ENCODE measurements at regions not wholly inside any gene's neighbourhood (a gene's known extent, or its start where the extent isn't known, plus 50 kb on each side); places are given as distances from the start of the nearest gene placed in this dataset.

DNA sequence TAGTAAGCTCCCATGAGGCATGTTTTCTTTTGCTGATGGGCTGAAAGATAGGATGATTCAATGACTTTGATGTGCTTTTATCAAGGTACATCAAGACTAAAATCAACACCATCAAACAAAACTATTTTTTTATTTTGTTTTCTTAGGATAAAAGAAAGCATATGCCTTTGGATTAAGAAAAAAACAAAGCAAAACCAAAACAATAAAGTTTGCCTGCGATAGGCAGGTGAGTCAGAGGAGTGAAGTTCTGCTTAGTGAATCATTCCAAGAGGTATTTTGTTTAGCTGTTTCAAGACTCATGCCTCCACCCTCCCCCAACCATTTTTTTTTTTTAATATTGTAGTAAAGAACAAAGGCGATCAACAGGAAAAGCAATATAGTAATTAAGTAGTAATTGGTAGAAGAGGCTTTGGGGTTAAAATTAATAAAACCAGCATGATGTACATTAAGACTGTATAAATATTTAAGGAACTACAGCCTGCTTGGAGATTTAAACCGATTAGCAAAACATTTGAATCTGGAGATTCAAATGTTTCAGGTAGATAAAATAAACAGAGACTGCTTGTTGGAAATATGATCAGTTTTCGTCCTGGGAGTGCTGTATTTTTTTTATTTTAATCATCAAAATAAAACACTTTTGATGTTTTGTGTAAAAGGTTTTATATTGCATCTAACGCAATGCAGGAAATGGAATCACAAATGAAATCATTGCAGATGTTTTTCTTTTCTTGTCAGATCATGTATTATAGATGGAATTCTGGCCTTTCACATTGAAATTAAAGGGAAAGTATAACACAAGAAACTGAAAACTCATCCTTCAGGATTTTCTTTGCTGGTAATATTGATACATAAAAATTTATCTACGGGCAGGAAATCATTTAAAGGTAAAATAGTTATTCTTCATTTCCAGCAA, 482.3 kb upstream of the MANEA start:
- H3K36me3 ChIP-seq (ENCODE audit: control insufficient read depth in 2 of 2, insufficient read depth in 2 of 2, low read length in 1 of 2), result no peaks in the 10 kb centered on the region
- no peaks in the 10 kb centered on the region for H3K9me3 ChIP-seq (ENCODE audit: control insufficient read depth in 2 of 2, insufficient read depth in 1 of 2, low read length in 1 of 2)
- no peaks in the 10 kb centered on the region for H3K4me1 ChIP-seq (ENCODE audit: control insufficient read depth in 2 of 2, insufficient read depth in 2 of 2, low read length in 2 of 2)
- no peaks in the 10 kb centered on the region for H3K27me3 ChIP-seq (ENCODE audit: control insufficient read depth in 2 of 2, insufficient read depth in 1 of 2, low read length in 1 of 2)
- H3K27ac ChIP-seq (ENCODE audit: low read depth in 1 of 2, low read length in 1 of 2), result no peak overlapping the region
- H3K4me3 ChIP-seq (ENCODE audit: low read length in 2 of 2), result no peak overlapping the region
- 84% methylated on average over 6 of the region's 6 CpGs for WGBS
- no peak for DNase-seq (ENCODE audit: low read depth in 6 of 9, low spot score in 9 of 9)

GRCh38 chr6:95095855-95096254, 481.5 kb upstream of the MANEA start:
- WGBS, result 86% methylated on average over 2 of the region's 2 CpGs
- no peak overlapping the region for H3K4me3 ChIP-seq (ENCODE audit: low read length in 2 of 2)
- no peak for DNase-seq (ENCODE audit: low read depth in 6 of 9, low spot score in 9 of 9)
- no peaks in the 10 kb centered on the region for H3K9me3 ChIP-seq (ENCODE audit: control insufficient read depth in 2 of 2, insufficient read depth in 1 of 2, low read length in 1 of 2)
- H3K27ac ChIP-seq (ENCODE audit: low read depth in 1 of 2, low read length in 1 of 2), result no peak overlapping the region
- H3K36me3 ChIP-seq (ENCODE audit: control insufficient read depth in 2 of 2, insufficient read depth in 2 of 2, low read length in 1 of 2), result no peaks in the 10 kb centered on the region
- no peaks in the 10 kb centered on the region for H3K4me1 ChIP-seq (ENCODE audit: control insufficient read depth in 2 of 2, insufficient read depth in 2 of 2, low read length in 2 of 2)
- H3K27me3 ChIP-seq (ENCODE audit: control insufficient read depth in 2 of 2, insufficient read depth in 1 of 2, low read length in 1 of 2), result no peaks in the 10 kb centered on the region

DNA sequence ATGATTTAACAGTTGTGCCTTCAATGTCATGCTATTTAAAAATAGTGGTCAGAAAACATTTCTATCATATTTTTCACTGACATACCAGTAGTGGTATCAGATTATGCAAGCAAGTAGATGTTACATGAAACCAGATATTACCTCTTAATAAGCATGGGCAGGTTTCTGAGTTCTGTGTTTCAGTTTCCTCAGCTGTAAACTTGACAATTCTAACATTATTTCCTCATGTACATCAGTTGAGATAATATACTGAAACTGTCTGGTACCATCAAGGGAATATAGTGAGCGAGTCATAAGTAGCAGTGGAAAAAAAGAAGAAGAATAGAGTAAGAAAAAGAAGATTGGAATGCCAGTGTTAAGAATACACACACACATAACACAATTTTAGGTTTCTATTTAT, 477.9 kb upstream of the MANEA start:
- H3K27ac ChIP-seq (ENCODE audit: low read depth in 1 of 2, low read length in 1 of 2), result no peak overlapping the region
- no peaks in the 10 kb centered on the region for H3K27me3 ChIP-seq (ENCODE audit: control insufficient read depth in 2 of 2, insufficient read depth in 1 of 2, low read length in 1 of 2)
- no peaks in the 10 kb centered on the region for H3K36me3 ChIP-seq (ENCODE audit: control insufficient read depth in 2 of 2, insufficient read depth in 2 of 2, low read length in 1 of 2)
- H3K9me3 ChIP-seq (ENCODE audit: control insufficient read depth in 2 of 2, insufficient read depth in 1 of 2, low read length in 1 of 2), result no peaks in the 10 kb centered on the region
- no peaks in the 10 kb centered on the region for H3K4me1 ChIP-seq (ENCODE audit: control insufficient read depth in 2 of 2, insufficient read depth in 2 of 2, low read length in 2 of 2)
- H3K4me3 ChIP-seq (ENCODE audit: low read length in 2 of 2), result no peak overlapping the region
- WGBS, result 79% methylated on average over 1 of the region's 1 CpG
- DNase-seq (ENCODE audit: low read depth in 6 of 9, low spot score in 9 of 9), result no peak

DNA sequence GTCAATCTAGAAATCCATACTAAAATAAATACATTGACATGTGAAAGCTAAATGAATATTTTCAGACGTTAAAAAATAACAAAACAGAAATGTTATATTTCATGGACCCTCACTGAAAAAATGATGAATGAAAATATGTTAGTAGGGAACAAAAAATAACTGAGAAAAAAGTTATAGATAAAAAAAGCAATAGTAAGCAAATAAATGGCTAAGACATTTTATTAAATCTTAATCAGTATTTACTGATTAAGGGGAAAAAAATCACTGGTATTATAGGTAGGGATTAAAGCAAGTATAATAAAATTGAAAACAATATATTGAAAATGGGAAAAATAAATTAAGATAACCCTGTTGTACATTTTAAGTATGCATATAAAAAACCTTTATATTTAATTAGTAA, 468.1 kb upstream of the MANEA start:
- Histone ChIP-seq H3K9me3 (ENCODE audit: control insufficient read depth in 2 of 2, insufficient read depth in 1 of 2, low read length in 1 of 2) (no peaks in the 10 kb centered on the region), H3K27me3 (ENCODE audit: control insufficient read depth in 2 of 2, insufficient read depth in 1 of 2, low read length in 1 of 2) (no peaks in the 10 kb centered on the region), H3K27ac (ENCODE audit: low read depth in 1 of 2, low read length in 1 of 2) (no peak overlapping the region), H3K36me3 (ENCODE audit: control insufficient read depth in 2 of 2, insufficient read depth in 2 of 2, low read length in 1 of 2) (no peaks in the 10 kb centered on the region), H3K4me3 (ENCODE audit: low read length in 2 of 2) (no peak overlapping the region), H3K4me1 (ENCODE audit: control insufficient read depth in 2 of 2, insufficient read depth in 2 of 2, low read length in 2 of 2) (no peaks in the 10 kb centered on the region)
- DNase-seq (ENCODE audit: low read depth in 6 of 9, low spot score in 9 of 9), result no peak
- WGBS, result 79% methylated on average over 1 of the region's 1 CpG

DNA sequence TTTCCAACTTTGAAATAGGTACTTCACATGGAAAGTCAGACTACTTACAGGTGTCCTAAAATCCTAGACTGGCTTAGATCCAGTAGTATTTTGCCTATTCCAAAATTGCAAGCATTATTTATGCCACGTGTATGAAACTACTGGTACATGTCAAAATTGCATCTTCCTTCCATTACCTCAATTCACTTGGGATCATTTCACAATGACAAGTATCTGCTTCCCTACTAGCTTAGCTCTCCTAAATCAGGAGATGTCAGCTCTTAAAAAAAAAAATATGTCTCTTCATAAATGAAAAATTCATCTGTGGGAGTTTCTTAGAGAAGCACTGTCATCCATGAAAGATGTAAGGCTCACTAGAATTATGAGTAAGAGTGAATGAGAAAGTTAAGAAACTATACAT, 466.6 kb upstream of the MANEA start:
- H3K9me3 ChIP-seq (ENCODE audit: control insufficient read depth in 2 of 2, insufficient read depth in 1 of 2, low read length in 1 of 2), result no peaks in the 10 kb centered on the region
- WGBS, result 48% methylated on average over 1 of the region's 1 CpG
- H3K36me3 ChIP-seq (ENCODE audit: control insufficient read depth in 2 of 2, insufficient read depth in 2 of 2, low read length in 1 of 2), result no peaks in the 10 kb centered on the region
- H3K27me3 ChIP-seq (ENCODE audit: control insufficient read depth in 2 of 2, insufficient read depth in 1 of 2, low read length in 1 of 2), result no peaks in the 10 kb centered on the region
- no peak for DNase-seq (ENCODE audit: low read depth in 6 of 9, low spot score in 9 of 9)
- H3K4me3 ChIP-seq (ENCODE audit: low read length in 2 of 2), result no peak overlapping the region
- H3K27ac ChIP-seq (ENCODE audit: low read depth in 1 of 2, low read length in 1 of 2), result no peak overlapping the region
- H3K4me1 ChIP-seq (ENCODE audit: control insufficient read depth in 2 of 2, insufficient read depth in 2 of 2, low read length in 2 of 2), result no peaks in the 10 kb centered on the region

- H3K9me3 ChIP-seq (ENCODE audit: control insufficient read depth in 2 of 2, insufficient read depth in 1 of 2, low read length in 1 of 2), result no peaks in the 10 kb centered on the region
- no peaks in the 10 kb centered on the region for H3K4me1 ChIP-seq (ENCODE audit: control insufficient read depth in 2 of 2, insufficient read depth in 2 of 2, low read length in 2 of 2)
- H3K4me3 ChIP-seq (ENCODE audit: low read length in 2 of 2), result no peak overlapping the region
- H3K27me3 ChIP-seq (ENCODE audit: control insufficient read depth in 2 of 2, insufficient read depth in 1 of 2, low read length in 1 of 2), result no peaks in the 10 kb centered on the region
- no peaks in the 10 kb centered on the region for H3K36me3 ChIP-seq (ENCODE audit: control insufficient read depth in 2 of 2, insufficient read depth in 2 of 2, low read length in 1 of 2)
- no peak for DNase-seq (ENCODE audit: low read depth in 6 of 9, low spot score in 9 of 9)
- no peak overlapping the region for H3K27ac ChIP-seq (ENCODE audit: low read depth in 1 of 2, low read length in 1 of 2)
Observed at GRCh38 chr6:95117236-95117635, 460.1 kb upstream of the MANEA start.

DNA sequence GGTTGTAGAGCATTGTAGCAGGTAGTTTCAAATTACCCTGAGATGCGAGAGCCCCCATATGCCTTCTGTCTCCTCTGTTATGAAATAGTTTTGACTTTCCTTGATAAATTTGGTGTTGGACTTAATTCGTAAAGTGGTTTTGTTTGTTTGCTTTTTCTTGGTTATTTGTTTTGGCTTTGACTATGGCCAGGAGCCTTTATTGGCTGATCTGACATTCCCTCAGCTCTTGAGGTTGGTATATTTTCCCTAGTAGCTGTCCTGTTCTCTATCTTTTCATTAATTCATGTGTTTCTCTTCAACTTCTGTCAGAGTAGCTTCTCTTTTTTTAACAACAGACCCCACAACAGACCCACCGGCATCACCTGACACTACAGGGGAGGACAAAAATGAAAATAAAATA, 457.4 kb upstream of the MANEA start:
- no peak overlapping the region for H3K4me3 ChIP-seq (ENCODE audit: low read length in 2 of 2)
- 92% methylated on average over 3 of the region's 3 CpGs for WGBS
- no peaks in the 10 kb centered on the region for H3K9me3 ChIP-seq (ENCODE audit: control insufficient read depth in 2 of 2, insufficient read depth in 1 of 2, low read length in 1 of 2)
- no peaks in the 10 kb centered on the region for H3K27me3 ChIP-seq (ENCODE audit: control insufficient read depth in 2 of 2, insufficient read depth in 1 of 2, low read length in 1 of 2)
- no peak for DNase-seq (ENCODE audit: low read depth in 6 of 9, low spot score in 9 of 9)
- no peaks in the 10 kb centered on the region for H3K36me3 ChIP-seq (ENCODE audit: control insufficient read depth in 2 of 2, insufficient read depth in 2 of 2, low read length in 1 of 2)
- no peaks in the 10 kb centered on the region for H3K4me1 ChIP-seq (ENCODE audit: control insufficient read depth in 2 of 2, insufficient read depth in 2 of 2, low read length in 2 of 2)
- no peak overlapping the region for H3K27ac ChIP-seq (ENCODE audit: low read depth in 1 of 2, low read length in 1 of 2)

DNA sequence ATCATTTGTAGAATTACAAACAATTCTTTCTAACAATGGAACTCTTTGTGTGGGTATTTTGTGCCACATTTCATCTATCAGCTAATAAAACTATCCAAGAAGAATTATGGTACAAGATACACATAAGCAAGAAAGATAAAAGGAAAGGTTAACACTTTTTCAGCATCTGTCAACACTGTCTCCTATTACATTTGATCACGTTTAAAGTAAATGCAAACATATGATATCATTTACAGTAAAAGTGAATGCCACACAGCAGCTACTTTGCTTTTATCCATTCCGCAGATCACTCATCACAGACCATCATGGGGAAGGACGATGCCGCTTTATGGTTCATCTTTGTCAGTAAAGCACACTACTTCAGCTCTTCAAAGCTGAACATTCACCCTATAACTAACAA, 456.4 kb upstream of the MANEA start:
- no peak for DNase-seq (ENCODE audit: low read depth in 6 of 9, low spot score in 9 of 9)
- Histone ChIP-seq H3K4me3 (ENCODE audit: low read length in 2 of 2) (no peak overlapping the region), H3K27ac (ENCODE audit: low read depth in 1 of 2, low read length in 1 of 2) (no peak overlapping the region), H3K36me3 (ENCODE audit: control insufficient read depth in 2 of 2, insufficient read depth in 2 of 2, low read length in 1 of 2) (no peaks in the 10 kb centered on the region), H3K9me3 (ENCODE audit: control insufficient read depth in 2 of 2, insufficient read depth in 1 of 2, low read length in 1 of 2) (no peaks in the 10 kb centered on the region), H3K4me1 (ENCODE audit: control insufficient read depth in 2 of 2, insufficient read depth in 2 of 2, low read length in 2 of 2) (no peaks in the 10 kb centered on the region), H3K27me3 (ENCODE audit: control insufficient read depth in 2 of 2, insufficient read depth in 1 of 2, low read length in 1 of 2) (no peaks in the 10 kb centered on the region)
- WGBS, result 93% methylated on average over 4 of the region's 4 CpGs

GRCh38 chr6:95127261-95127660, 450.1 kb upstream of the MANEA start:
- 87% methylated on average over 3 of the region's 3 CpGs for WGBS
- no peaks in the 10 kb centered on the region for H3K9me3 ChIP-seq (ENCODE audit: control insufficient read depth in 2 of 2, insufficient read depth in 1 of 2, low read length in 1 of 2)
- H3K27me3 ChIP-seq (ENCODE audit: control insufficient read depth in 2 of 2, insufficient read depth in 1 of 2, low read length in 1 of 2), result no peaks in the 10 kb centered on the region
- no peaks in the 10 kb centered on the region for H3K4me1 ChIP-seq (ENCODE audit: control insufficient read depth in 2 of 2, insufficient read depth in 2 of 2, low read length in 2 of 2)
- H3K36me3 ChIP-seq (ENCODE audit: control insufficient read depth in 2 of 2, insufficient read depth in 2 of 2, low read length in 1 of 2), result no peaks in the 10 kb centered on the region
- no peak for DNase-seq (ENCODE audit: low read depth in 6 of 9, low spot score in 9 of 9)
- H3K27ac ChIP-seq (ENCODE audit: low read depth in 1 of 2, low read length in 1 of 2), result no peak overlapping the region
- no peak overlapping the region for H3K4me3 ChIP-seq (ENCODE audit: low read length in 2 of 2)

Measured in thymus (tissue), 11 donors.